ENCODE measurements at regions not wholly inside any gene's neighbourhood (a gene's known extent, or its start where the extent isn't known, plus 50 kb on each side); places are given as distances from the start of the nearest gene placed in this dataset.

GRCh38 chr16:85190572-85190971, 78.3 kb upstream of the CIBAR2 start:
- Mint-ChIP-seq H3K36me3 (no peaks in the 10 kb centered on the region), H3K27me3 (ENCODE audit: low read depth in 3 of 3) (peaks cover 0 to 16% (median 15%) of the 10 kb centered on the region in 3 donors), H3K9me3 (peaks cover 0 to 8% (median 4%) of the 10 kb centered on the region in 7 donors), H3K4me1 (no peaks in the 10 kb centered on the region), H3K27ac (no peak overlapping the region), H3K4me3 (no peak overlapping the region)
- Histone ChIP-seq H3K9me3 (replicated peaks in 1 of 2; ENCODE audit: control insufficient read depth in 1 of 2, insufficient read depth in 1 of 2, low read length in 2 of 2) (peaks cover 0 to under 1% of the 10 kb centered on the region in 2 donors), H3K27ac (ENCODE audit: low read depth in 1 of 2, low read length in 2 of 2) (no peak overlapping the region), H2AFZ (ENCODE audit: insufficient read depth, low read depth, low read length, poor library complexity, severe bottlenecking) (no peak overlapping the region), H3K36me3 (replicated peaks in 1 of 2; ENCODE audit: control insufficient read depth in 1 of 2, insufficient read depth in 2 of 2, low read length in 2 of 2) (no peaks in the 10 kb centered on the region), H3K9ac (ENCODE audit: insufficient read depth, low read length, poor library complexity, severe bottlenecking) (no peak overlapping the region), H3K79me2 (ENCODE audit: insufficient read depth, low read length) (no peaks in the 10 kb centered on the region), H3K4me2 (replicated peaks; ENCODE audit: extremely low read depth, low read length, poor library complexity, severe bottlenecking) (no peak overlapping the region), H3K4me3 (replicated peaks in 1 of 3; ENCODE audit: low read depth in 2 of 3, low read length in 3 of 3) (no peak overlapping the region), H4K20me1 (ENCODE audit: insufficient read depth, low read length) (no peaks in the 10 kb centered on the region), H3K4me1 (ENCODE audit: control insufficient read depth in 1 of 2, insufficient read depth in 2 of 2, low read length in 2 of 2) (no peaks in the 10 kb centered on the region), H3K27me3 (ENCODE audit: control insufficient read depth in 2 of 2, insufficient read depth in 2 of 2, low read length in 2 of 2) (peaks cover 0 to 5% of the 10 kb centered on the region in 2 donors)
- 100% methylated on average over 2 of the region's 2 CpGs for whole genome bisulfite sequencing (ENCODE audit: insufficient coverage)
- TF ChIP-seq CTCF (IDR thresholded peaks at IDR 0.05) = no peak
- DNase-seq = no peak
- intact Hi-C loops (cut with micrococcal nuclease) = no loop called here

GRCh38 chr16:85191341-85191965, 79.2 kb upstream of the CIBAR2 start:
- no peaks in the 10 kb centered on the region for H3K36me3 Mint-ChIP-seq
- no peak overlapping the region for H3K4me2 ChIP-seq (replicated peaks; ENCODE audit: extremely low read depth, low read length, poor library complexity, severe bottlenecking)
- no peaks in the 10 kb centered on the region for H3K4me1 Mint-ChIP-seq
- H3K9me3 Mint-ChIP-seq = peaks cover 0 to 8% (median 4%) of the 10 kb centered on the region in 7 donors
- H3K36me3 ChIP-seq (replicated peaks in 1 of 2; ENCODE audit: control insufficient read depth in 1 of 2, insufficient read depth in 2 of 2, low read length in 2 of 2) = no peaks in the 10 kb centered on the region
- no peaks in the 10 kb centered on the region for H3K9me3 ChIP-seq (replicated peaks in 1 of 2; ENCODE audit: control insufficient read depth in 1 of 2, insufficient read depth in 1 of 2, low read length in 2 of 2)
- H3K4me3 Mint-ChIP-seq = no peak overlapping the region
- no peak overlapping the region for H2AFZ ChIP-seq (ENCODE audit: insufficient read depth, low read depth, low read length, poor library complexity, severe bottlenecking)
- peaks cover 0 to 5% of the 10 kb centered on the region in 2 donors for H3K27me3 ChIP-seq (ENCODE audit: control insufficient read depth in 2 of 2, insufficient read depth in 2 of 2, low read length in 2 of 2)
- TF ChIP-seq CTCF (IDR thresholded peaks at IDR 0.05) = no peak
- H4K20me1 ChIP-seq (ENCODE audit: insufficient read depth, low read length) = no peaks in the 10 kb centered on the region
- H3K4me1 ChIP-seq (ENCODE audit: control insufficient read depth in 1 of 2, insufficient read depth in 2 of 2, low read length in 2 of 2) = no peaks in the 10 kb centered on the region
- no peak for DNase-seq
- no peak overlapping the region for H3K27ac ChIP-seq (ENCODE audit: low read depth in 1 of 2, low read length in 2 of 2)
- H3K27ac Mint-ChIP-seq = no peak overlapping the region
- H3K9ac ChIP-seq (ENCODE audit: insufficient read depth, low read length, poor library complexity, severe bottlenecking) = no peak overlapping the region
- no peaks in the 10 kb centered on the region for H3K79me2 ChIP-seq (ENCODE audit: insufficient read depth, low read length)
- H3K27me3 Mint-ChIP-seq (ENCODE audit: low read depth in 3 of 3) = peaks cover 0 to 15% (median 13%) of the 10 kb centered on the region in 3 donors
- intact Hi-C loops (cut with micrococcal nuclease) = no loop called here
- H3K4me3 ChIP-seq (replicated peaks in 1 of 3; ENCODE audit: low read depth in 2 of 3, low read length in 3 of 3) = no peak overlapping the region
- 94% methylated on average over 18 of the region's 19 CpGs for WGBS (ENCODE audit: insufficient coverage)

Measured in CD14-positive monocyte (primary cell).